Hepatocyte (in vitro differentiated cells): ENCODE measurements at regions not wholly inside any gene's neighbourhood (a gene's known extent, or its start where the extent isn't known, plus 50 kb on each side); places are given as distances from the start of the nearest gene placed in this dataset.

Source experiments
- CTCF ChIP-seq: fragments of 200-600 bp; sonication (generic); IDR thresholded peaks from 2 replicates; pipeline ENCODE4 v1.5.1; 2016; ENCODE audit warnings: antibody characterized with exemption, mild to moderate bottlenecking; ENCODE audit not compliant: poor library complexity
- EZH2 ChIP-seq: fragments of 200-600 bp; sonication (generic); IDR thresholded peaks from 2 replicates; pipeline ENCODE4 v1.6.1; 2016; ENCODE audit warnings: antibody characterized with exemption, mild to moderate bottlenecking, borderline replicate concordance
- EZH2phosphoT487 ChIP-seq: fragments of 200-600 bp; sonication (generic); IDR thresholded peaks from one replicate; pipeline ENCODE4 v1.6.1; 2018; ENCODE audit warnings: antibody characterized with exemption, mild to moderate bottlenecking, low read depth, moderate library complexity; ENCODE audit not compliant: unreplicated experiment, severe bottlenecking

- TF ChIP-seq EZH2phosphoT487, result no peak
- no peak for TF ChIP-seq CTCF
- TF ChIP-seq EZH2, result no peak
Observed at GRCh38 chr14:36076197-36076596, 100.3 kb downstream of the PTCSC3 start.
